Gastroesophageal sphincter (tissue), 4 donors: ENCODE measurements at regions not wholly inside any gene's neighbourhood (a gene's known extent, or its start where the extent isn't known, plus 50 kb on each side); places are given as distances from the start of the nearest gene placed in this dataset.

Experiments
- ATAC-seq: fragments of 150-250 bp; one replicate; pipeline ENCODE4 v1.9.1; 2016; ENCODE audit warnings: mild to moderate bottlenecking, moderate library complexity
- H3K27ac ChIP-seq, 4 donors: fragments of 200-600 bp; sonication (generic) in 3 of 4; 1 replicate in 3 of 4; 2 replicates in 1 of 4; pipeline ENCODE4 v1.5.1; 2016 to 2019
- H3K27me3 ChIP-seq: fragments of 200-600 bp; sonication (generic); one replicate; pipeline ENCODE4 v1.5.1; 2019
- H3K36me3 ChIP-seq, 2 donors: fragments of 200-600 bp; sonication (generic); one replicate each; pipeline ENCODE4 v1.5.1; 2019; ENCODE audit warnings: control low read depth in 1 of 2
- H3K4me1 ChIP-seq, 3 donors: fragments of 200-600 bp; sonication (generic); 1 replicate in 2 of 3; 2 replicates in 1 of 3; pipeline ENCODE4 v1.5.1; 2016 to 2019; ENCODE audit warnings: control low read depth in 2 of 3
- H3K4me3 ChIP-seq, 2 donors: fragments of 200-600 bp; sonication (generic); one replicate each; pipeline ENCODE4 v1.5.1; 2019; ENCODE audit warnings: mild to moderate bottlenecking in 1 of 2, moderate library complexity in 1 of 2
- H3K9me3 ChIP-seq, 3 donors: fragments of 200-600 bp; sonication (generic); one replicate each; pipeline ENCODE4 v1.5.1; 2017 to 2019; ENCODE audit warnings: control low read depth in 2 of 3
- EP300 ChIP-seq: sonication (generic); formaldehyde crosslinking; IDR thresholded peaks from one replicate; pipeline ENCODE4 v1.6.1; 2017; ENCODE audit warnings: antibody characterized with exemption, mild to moderate bottlenecking
- POLR2A ChIP-seq, 2 donors: fragments of 450-650 bp; IDR thresholded peaks; one replicate each; pipeline ENCODE4 v1.6.1; 2017; ENCODE audit warnings: antibody characterized with exemption in 2 of 2, mild to moderate bottlenecking in 2 of 2, moderate library complexity in 1 of 2
- POLR2AphosphoS5 ChIP-seq: sonication (generic); formaldehyde crosslinking; IDR thresholded peaks from one replicate; pipeline ENCODE4 v1.6.1; 2017; ENCODE audit warnings: antibody characterized with exemption
- WGBS, 2 donors: methylation state at CpG; one replicate each; pipeline ENCODE4 v1.1.5; 2018; ENCODE audit warnings: low coverage in 1 of 2; 5-methylcytosine and 5-hydroxymethylcytosine counted together
- TF ChIP-seq, protein P1 (sequence below), 4 experiments: fragments of 200-600 bp in 2 of 4; fragments of 450-650 bp in 2 of 4; sonication (generic) in 1 of 4; IDR thresholded peaks; one replicate each; pipeline ENCODE4 v1.5.1; 2017 to 2019; ENCODE audit warnings: antibody characterized with exemption in 4 of 4, mild to moderate bottlenecking in 2 of 4, moderate library complexity in 2 of 4

DNA sequence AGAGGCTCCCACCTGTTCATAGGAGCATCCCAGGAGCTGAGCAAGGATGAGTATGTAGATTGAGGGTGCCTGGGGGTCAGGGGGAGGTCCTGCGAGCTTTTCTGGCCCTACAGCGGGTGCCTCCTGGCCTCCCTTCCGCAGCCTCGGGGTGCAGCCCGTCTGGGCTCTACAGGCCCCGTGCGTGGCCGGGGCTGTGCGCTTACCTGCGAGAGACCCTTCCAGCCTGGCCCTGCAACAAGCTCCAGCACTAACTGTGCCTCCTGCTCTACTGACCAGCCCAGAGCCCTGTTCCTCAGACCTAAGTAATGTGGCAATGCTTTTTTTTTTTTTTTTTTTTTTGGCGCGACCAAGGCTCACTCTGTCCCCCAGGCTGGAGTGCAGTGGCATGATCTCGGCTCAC, 1129.1 kb downstream of the BRD1 start:
- no CpG with 5 or more reads among the region's 13 CpGs for WGBS, 2 donors
- TF ChIP-seq POLR2A (IDR thresholded peaks at IDR 0.05): no peak
- TF ChIP-seq EP300: no peak
- no peak for TF ChIP-seq POLR2AphosphoS5
- TF ChIP-seq, protein P1, sequence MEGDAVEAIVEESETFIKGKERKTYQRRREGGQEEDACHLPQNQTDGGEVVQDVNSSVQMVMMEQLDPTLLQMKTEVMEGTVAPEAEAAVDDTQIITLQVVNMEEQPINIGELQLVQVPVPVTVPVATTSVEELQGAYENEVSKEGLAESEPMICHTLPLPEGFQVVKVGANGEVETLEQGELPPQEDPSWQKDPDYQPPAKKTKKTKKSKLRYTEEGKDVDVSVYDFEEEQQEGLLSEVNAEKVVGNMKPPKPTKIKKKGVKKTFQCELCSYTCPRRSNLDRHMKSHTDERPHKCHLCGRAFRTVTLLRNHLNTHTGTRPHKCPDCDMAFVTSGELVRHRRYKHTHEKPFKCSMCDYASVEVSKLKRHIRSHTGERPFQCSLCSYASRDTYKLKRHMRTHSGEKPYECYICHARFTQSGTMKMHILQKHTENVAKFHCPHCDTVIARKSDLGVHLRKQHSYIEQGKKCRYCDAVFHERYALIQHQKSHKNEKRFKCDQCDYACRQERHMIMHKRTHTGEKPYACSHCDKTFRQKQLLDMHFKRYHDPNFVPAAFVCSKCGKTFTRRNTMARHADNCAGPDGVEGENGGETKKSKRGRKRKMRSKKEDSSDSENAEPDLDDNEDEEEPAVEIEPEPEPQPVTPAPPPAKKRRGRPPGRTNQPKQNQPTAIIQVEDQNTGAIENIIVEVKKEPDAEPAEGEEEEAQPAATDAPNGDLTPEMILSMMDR (IDR thresholded peaks at IDR 0.05): no peak
- H3K27me3 ChIP-seq: peaks cover 25% of the 10 kb centered on the region
- H3K27ac ChIP-seq: no peak overlapping the region
- no peaks in the 10 kb centered on the region for H3K36me3 ChIP-seq
- H3K4me3 ChIP-seq: no peak overlapping the region
- no peaks in the 10 kb centered on the region for H3K9me3 ChIP-seq
- no peaks in the 10 kb centered on the region for H3K4me1 ChIP-seq
- no peak for ATAC-seq

DNA sequence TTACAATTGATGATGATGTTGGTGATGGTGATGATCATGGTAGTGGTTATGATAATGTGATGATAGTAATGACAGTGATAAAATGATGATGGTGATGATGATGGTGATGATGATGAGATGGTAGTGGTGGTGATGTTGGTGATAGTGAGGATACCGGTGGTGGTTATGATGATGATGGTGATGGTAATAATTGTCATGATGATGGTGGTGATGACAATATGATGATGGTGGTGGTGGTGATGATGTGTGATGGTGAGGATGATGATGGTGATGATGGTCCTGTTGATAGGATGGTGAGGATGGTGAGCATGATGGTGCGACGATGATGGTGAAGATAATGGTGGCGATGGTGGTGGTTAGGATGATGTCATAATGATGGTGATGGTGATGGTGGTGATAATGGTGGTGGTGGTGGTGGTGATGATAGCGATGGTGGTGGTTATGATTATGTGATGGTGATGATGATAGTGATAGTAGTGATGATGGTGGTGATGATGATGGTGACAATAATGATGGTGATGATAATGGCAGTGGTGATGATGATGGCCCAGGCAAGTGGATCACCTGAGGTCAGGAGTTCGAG, 1129.9 kb downstream of the BRD1 start:
- Histone ChIP-seq H3K27me3 (peaks cover 28% of the 10 kb centered on the region), H3K36me3 (no peaks in the 10 kb centered on the region), H3K4me1 (no peaks in the 10 kb centered on the region), H3K9me3 (no peaks in the 10 kb centered on the region), H3K4me3 (no peak overlapping the region), H3K27ac (no peak overlapping the region)
- no peak for ATAC-seq
- TF ChIP-seq POLR2AphosphoS5: no peak
- TF ChIP-seq, protein P1 (IDR thresholded peaks at IDR 0.05): no peak
- no peak for TF ChIP-seq POLR2A (IDR thresholded peaks at IDR 0.05)
- TF ChIP-seq EP300: no peak
- 90 to 97% methylated on average over 6 of the region's 6 CpGs for WGBS, 2 donors

DNA sequence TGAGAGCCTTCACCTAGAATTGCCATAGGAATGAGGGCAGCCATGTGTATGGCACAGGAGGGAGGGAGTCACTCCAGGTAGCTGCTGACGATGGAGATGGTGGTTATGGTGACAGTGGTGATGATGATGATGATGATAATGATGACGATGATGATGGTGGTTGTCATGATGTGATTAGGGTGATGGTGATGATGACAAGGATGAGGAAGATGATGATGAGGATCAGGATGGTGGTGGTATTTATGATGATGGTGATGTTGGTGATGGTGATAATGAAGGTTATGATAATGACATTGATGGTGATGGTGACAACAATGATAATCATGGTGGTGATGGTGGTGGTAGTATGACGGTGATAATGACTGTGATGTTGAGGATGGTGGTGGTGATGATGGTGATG, 1130.5 kb downstream of the BRD1 start:
- TF ChIP-seq, protein P1 (IDR thresholded peaks at IDR 0.05): no peak
- no peak for TF ChIP-seq EP300
- TF ChIP-seq POLR2A (IDR thresholded peaks at IDR 0.05): no peak
- no peak for TF ChIP-seq POLR2AphosphoS5
- peaks cover 23% of the 10 kb centered on the region for H3K27me3 ChIP-seq
- WGBS, 2 donors: 59 to 61% methylated on average over 3 of the region's 3 CpGs
- no peaks in the 10 kb centered on the region for H3K36me3 ChIP-seq
- H3K4me1 ChIP-seq: no peaks in the 10 kb centered on the region
- no peak overlapping the region for H3K4me3 ChIP-seq
- no peaks in the 10 kb centered on the region for H3K9me3 ChIP-seq
- no peak for ATAC-seq
- no peak overlapping the region for H3K27ac ChIP-seq

GRCh38 chr22:48696371-48696770, 1131.3 kb downstream of the BRD1 start:
- Histone ChIP-seq H3K4me3 (no peak overlapping the region), H3K27me3 (peaks cover 23% of the 10 kb centered on the region), H3K27ac (no peak overlapping the region), H3K36me3 (no peaks in the 10 kb centered on the region), H3K9me3 (no peaks in the 10 kb centered on the region), H3K4me1 (no peaks in the 10 kb centered on the region)
- TF ChIP-seq EP300 (no peak), POLR2AphosphoS5 (no peak), POLR2A (IDR thresholded peaks at IDR 0.05) (no peak)
- TF ChIP-seq, protein P1 (IDR thresholded peaks at IDR 0.05): no peak
- ATAC-seq: no peak
- WGBS, 2 donors: 100% methylated on average over 1 of the region's 4 CpGs; no CpG with 5 or more reads in 1 of the 2 donors

- Histone ChIP-seq H3K27ac (no peak overlapping the region), H3K4me3 (no peak overlapping the region), H3K4me1 (no peaks in the 10 kb centered on the region), H3K27me3 (peaks cover 22% of the 10 kb centered on the region), H3K36me3 (no peaks in the 10 kb centered on the region), H3K9me3 (no peaks in the 10 kb centered on the region)
- 86% methylated on average over 6 of the region's 19 CpGs; no CpG with 5 or more reads in 1 of the 2 donors for WGBS, 2 donors
- ATAC-seq: no peak
- TF ChIP-seq, protein P1 (IDR thresholded peaks at IDR 0.05): no peak
- TF ChIP-seq POLR2A (IDR thresholded peaks at IDR 0.05) (no peak), POLR2AphosphoS5 (no peak), EP300 (no peak)
These were observed 1131.9 kb downstream of the BRD1 start for GRCh38 chr22:48695731-48696305.
